ENCODE measurements at regions not wholly inside any gene's neighbourhood (a gene's known extent, or its start where the extent isn't known, plus 50 kb on each side); places are given as distances from the start of the nearest gene placed in this dataset.

DNA sequence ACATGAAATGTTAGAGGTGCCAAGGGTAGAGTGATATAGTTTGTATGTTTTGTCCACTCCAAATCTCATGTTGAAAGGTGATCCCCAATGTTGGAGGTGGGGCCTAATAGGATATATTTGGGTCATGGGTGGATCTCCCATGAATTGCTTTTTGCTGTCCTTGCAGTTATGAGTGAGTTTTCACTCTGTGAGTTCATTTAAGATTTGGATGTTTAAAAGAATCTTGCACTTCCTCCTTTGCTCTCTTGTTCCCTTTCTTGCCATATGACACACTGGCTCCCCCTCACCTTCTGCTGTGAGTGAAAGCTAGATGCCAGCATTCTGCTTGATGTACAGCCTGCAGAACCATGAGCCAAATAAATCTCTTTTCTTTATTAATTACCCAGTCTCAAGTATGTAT is 269.2 kb downstream of the ZWINT start:
- no peak for DNase-seq (ENCODE audit: low read depth)
- H3K4me3 ChIP-seq (ENCODE audit: low read depth, low read length) = no peak overlapping the region
- TF ChIP-seq, protein P1, sequence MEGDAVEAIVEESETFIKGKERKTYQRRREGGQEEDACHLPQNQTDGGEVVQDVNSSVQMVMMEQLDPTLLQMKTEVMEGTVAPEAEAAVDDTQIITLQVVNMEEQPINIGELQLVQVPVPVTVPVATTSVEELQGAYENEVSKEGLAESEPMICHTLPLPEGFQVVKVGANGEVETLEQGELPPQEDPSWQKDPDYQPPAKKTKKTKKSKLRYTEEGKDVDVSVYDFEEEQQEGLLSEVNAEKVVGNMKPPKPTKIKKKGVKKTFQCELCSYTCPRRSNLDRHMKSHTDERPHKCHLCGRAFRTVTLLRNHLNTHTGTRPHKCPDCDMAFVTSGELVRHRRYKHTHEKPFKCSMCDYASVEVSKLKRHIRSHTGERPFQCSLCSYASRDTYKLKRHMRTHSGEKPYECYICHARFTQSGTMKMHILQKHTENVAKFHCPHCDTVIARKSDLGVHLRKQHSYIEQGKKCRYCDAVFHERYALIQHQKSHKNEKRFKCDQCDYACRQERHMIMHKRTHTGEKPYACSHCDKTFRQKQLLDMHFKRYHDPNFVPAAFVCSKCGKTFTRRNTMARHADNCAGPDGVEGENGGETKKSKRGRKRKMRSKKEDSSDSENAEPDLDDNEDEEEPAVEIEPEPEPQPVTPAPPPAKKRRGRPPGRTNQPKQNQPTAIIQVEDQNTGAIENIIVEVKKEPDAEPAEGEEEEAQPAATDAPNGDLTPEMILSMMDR (conservative IDR thresholded peaks at IDR 0.05; ENCODE audit: low read depth, low read length) = no peak

DNA sequence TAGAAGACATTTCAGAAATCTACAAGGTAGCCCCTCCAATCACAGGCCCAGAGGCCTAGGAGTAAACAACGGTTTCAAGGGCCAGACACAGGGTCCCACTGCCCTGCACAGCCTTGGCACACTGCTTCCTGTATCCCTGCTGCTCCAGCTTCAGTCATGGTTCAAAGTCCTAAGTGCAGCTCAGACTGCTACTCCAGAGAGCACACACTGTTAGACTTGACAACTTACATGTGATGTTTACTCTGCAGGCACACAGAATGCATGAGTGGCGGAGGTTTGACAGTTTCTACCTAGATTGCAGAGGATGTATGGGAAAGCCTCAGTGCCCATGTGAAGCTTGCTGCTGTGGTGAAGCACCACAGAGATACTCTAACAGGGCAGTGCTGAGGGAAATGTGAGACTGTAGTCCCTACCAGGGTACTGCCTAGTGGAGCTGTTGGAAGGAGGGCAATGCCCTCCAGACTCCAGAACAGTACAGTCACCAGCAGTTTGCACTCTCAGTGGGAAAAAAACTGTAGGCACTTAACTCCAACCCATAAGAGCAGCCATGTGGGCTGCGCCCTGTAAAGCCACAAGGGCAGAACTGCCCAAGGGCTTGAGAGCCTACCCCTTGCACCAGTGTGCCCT is 270.0 kb downstream of the ZWINT start:
- no peak for DNase-seq (ENCODE audit: low read depth)
- no peak overlapping the region for H3K4me3 ChIP-seq (ENCODE audit: low read depth, low read length)
- TF ChIP-seq, protein P1 (conservative IDR thresholded peaks at IDR 0.05; ENCODE audit: low read depth, low read length) = no peak

DNA sequence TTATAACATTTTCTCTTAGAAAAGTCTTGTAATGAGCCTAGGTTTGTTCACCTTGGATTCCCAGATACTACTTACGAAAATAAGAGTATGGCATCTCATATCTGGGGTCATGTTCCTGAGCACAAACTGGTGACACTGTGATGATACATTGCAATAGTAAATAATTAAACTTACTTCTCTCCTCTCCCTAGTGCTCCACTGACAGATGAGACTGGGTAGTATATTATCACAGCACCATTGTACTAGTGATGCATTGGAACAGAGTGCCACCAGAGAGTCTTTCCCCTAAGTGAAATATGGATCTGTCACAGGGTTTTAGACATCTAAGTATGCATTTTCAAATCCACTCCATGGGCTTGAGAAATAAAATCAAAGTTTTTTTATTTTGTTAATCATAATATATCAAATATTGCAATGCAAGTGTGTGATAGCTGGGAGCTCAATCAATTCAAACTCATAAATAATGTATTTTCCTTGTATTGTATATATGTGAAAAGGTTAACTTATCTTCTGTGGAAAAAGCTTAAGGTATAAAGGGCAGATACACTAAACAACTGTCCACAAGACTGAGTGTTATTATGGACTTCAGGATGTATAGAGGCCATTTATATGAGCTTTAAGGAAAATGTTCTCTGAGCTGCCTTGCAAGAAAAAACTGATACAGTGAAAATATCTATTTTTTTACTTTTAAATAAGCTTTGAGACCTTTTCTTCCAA is 275.5 kb downstream of the ZWINT start:
- TF ChIP-seq, protein P1 (conservative IDR thresholded peaks at IDR 0.05; ENCODE audit: low read depth, low read length) = no peak
- DNase-seq (ENCODE audit: low read depth) = no peak
- H3K4me3 ChIP-seq (ENCODE audit: low read depth, low read length) = no peak overlapping the region

DNA sequence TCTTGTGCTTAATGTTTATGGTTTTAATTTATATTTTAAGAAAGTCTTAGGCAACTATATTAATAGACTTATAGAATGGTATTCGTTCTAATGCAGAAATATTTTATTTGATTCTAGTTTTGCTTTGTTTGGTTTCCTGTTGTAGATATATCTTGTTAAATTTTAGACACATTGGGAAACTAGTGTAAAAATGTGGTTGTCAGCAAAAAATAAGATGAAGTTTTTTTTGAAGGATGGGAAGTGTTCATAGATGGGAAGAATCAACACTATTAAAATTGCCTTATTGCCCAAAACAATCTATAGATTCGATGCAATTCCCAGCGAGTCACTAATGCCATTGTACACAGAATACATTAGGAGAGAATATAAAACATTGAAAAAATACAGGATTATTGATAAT is 278.9 kb downstream of the ZWINT start:
- TF ChIP-seq, protein P1 (conservative IDR thresholded peaks at IDR 0.05; ENCODE audit: low read depth, low read length) = no peak
- DNase-seq (ENCODE audit: low read depth) = no peak
- no peak overlapping the region for H3K4me3 ChIP-seq (ENCODE audit: low read depth, low read length)

DNA sequence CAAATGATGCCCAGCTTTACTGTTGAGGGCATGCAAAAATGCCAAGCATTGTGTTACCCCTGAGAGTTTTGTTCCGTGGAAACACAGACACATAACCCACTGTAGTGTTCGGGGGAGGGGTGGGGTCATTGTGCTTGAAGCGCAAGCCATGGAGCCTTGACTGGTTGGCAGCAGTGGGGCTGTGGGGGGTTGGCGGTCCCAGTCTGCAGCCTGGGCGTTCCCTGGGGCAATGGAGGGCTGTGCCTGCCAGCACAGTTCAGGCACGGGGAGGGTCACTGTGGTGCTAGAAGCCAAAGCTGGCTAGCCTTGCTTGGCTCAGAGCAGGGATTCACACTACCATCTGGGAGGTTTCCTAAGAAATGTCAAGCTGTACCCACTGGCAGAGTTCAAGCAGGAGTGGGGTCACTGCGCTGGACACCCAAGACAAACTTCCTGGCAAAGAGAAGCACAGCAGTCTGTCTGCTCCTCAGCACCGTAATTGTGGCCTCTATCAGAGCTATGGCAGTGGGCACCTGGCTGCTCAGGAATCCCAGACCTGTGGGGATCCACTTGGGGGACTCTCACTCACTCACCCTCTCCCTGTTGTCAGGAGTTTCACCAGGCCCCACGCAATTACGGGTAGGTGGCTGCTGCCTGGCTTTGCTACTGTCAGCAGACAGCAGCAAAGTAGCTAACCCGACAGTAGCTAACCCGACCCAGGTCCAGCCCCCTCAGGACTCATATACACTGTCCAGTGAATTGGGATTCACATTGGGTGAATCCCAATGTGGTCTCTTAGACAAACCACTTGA is 292.4 kb downstream of the ZWINT start:
- H3K4me3 ChIP-seq (ENCODE audit: low read depth, low read length) = no peak overlapping the region
- TF ChIP-seq, protein P1 (conservative IDR thresholded peaks at IDR 0.05; ENCODE audit: low read depth, low read length) = no peak
- no peak for DNase-seq (ENCODE audit: low read depth)

DNA sequence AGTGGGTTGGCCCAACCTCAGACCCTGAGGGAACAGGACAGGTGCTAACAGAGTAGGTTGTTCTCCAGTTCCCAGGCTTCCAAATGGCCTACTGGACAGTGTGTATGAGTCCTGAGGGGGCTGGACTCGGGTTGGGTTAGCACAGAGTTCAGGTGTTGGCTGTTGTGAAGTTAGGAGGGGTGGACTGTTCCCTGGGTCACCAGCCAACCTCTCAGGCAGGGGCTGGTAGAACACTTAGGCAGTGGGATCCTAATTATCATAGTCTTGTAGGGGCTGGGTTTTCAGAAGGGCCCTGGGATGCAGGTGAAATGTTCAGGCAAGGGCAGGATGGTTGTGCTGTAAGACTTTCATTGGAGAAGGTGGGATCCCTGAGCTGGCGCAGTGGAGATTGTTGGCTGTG is 293.0 kb downstream of the ZWINT start:
- H3K4me3 ChIP-seq (ENCODE audit: low read depth, low read length) = no peak overlapping the region

More for the DNA sequence above, 293.0 kb downstream of the ZWINT start:
- TF ChIP-seq, protein P1 (conservative IDR thresholded peaks at IDR 0.05; ENCODE audit: low read depth, low read length) = no peak
- DNase-seq (ENCODE audit: low read depth) = no peak

All from epithelial cell of proximal tubule (primary cell).